ENCODE measurements at regions not wholly inside any gene's neighbourhood (a gene's known extent, or its start where the extent isn't known, plus 50 kb on each side); places are given as distances from the start of the nearest gene placed in this dataset.

GRCh38 chr14:25841226-25841625 lies 756.6 kb downstream of the NOVA1 start:
- no peak for TF ChIP-seq CTCF (IDR thresholded peaks at IDR 0.05; ENCODE audit: insufficient read depth, low read length, poor library complexity, severe bottlenecking)

GRCh38 chr14:25837551-25837965 lies 760.3 kb downstream of the NOVA1 start:
- H3K27me3 ChIP-seq (ENCODE audit: control insufficient read depth, insufficient read depth, low read length): no peaks in the 10 kb centered on the region
- no peaks in the 10 kb centered on the region for H3K36me3 ChIP-seq (ENCODE audit: control insufficient read depth, insufficient read depth, low read length)
- DNase-seq (ENCODE audit: low read depth): no peak
- no peak for TF ChIP-seq CTCF (IDR thresholded peaks at IDR 0.05; ENCODE audit: insufficient read depth, low read length, poor library complexity, severe bottlenecking)
- H3K4me3 ChIP-seq (ENCODE audit: low read depth, low read length): no peak overlapping the region

More at GRCh38 chr14:25841226-25841625, 756.6 kb downstream of the NOVA1 start:
- H3K36me3 ChIP-seq (ENCODE audit: control insufficient read depth, insufficient read depth, low read length): no peaks in the 10 kb centered on the region
- DNase-seq (ENCODE audit: low read depth): no peak
- H3K27me3 ChIP-seq (ENCODE audit: control insufficient read depth, insufficient read depth, low read length): no peaks in the 10 kb centered on the region
- no peak overlapping the region for H3K4me3 ChIP-seq (ENCODE audit: low read depth, low read length)

GRCh38 chr14:25836636-25837035 lies 761.2 kb downstream of the NOVA1 start:
- Histone ChIP-seq H3K36me3 (ENCODE audit: control insufficient read depth, insufficient read depth, low read length) (no peaks in the 10 kb centered on the region), H3K4me3 (ENCODE audit: low read depth, low read length) (no peak overlapping the region), H3K27me3 (ENCODE audit: control insufficient read depth, insufficient read depth, low read length) (no peaks in the 10 kb centered on the region)
- DNase-seq (ENCODE audit: low read depth): no peak
- no peak for TF ChIP-seq CTCF (IDR thresholded peaks at IDR 0.05; ENCODE audit: insufficient read depth, low read length, poor library complexity, severe bottlenecking)

- peak; percentile 72 for TF ChIP-seq CTCF (IDR thresholded peaks at IDR 0.05; ENCODE audit: insufficient read depth, low read length, poor library complexity, severe bottlenecking)
- H3K27me3 ChIP-seq (ENCODE audit: control insufficient read depth, insufficient read depth, low read length): no peaks in the 10 kb centered on the region
- no peak overlapping the region for H3K4me3 ChIP-seq (ENCODE audit: low read depth, low read length)
- no peak for DNase-seq (ENCODE audit: low read depth)
- no peaks in the 10 kb centered on the region for H3K36me3 ChIP-seq (ENCODE audit: control insufficient read depth, insufficient read depth, low read length)
These were observed 764.3 kb downstream of the NOVA1 start for GRCh38 chr14:25833341-25834126.

GRCh38 chr14:25832585-25832984 lies 765.2 kb downstream of the NOVA1 start:
- TF ChIP-seq CTCF (IDR thresholded peaks at IDR 0.05; ENCODE audit: insufficient read depth, low read length, poor library complexity, severe bottlenecking): no peak
- Histone ChIP-seq H3K4me3 (ENCODE audit: low read depth, low read length) (no peak overlapping the region), H3K27me3 (ENCODE audit: control insufficient read depth, insufficient read depth, low read length) (no peaks in the 10 kb centered on the region), H3K36me3 (ENCODE audit: control insufficient read depth, insufficient read depth, low read length) (no peaks in the 10 kb centered on the region)
- no peak for DNase-seq (ENCODE audit: low read depth)

GRCh38 chr14:25828562-25828961 lies 769.3 kb downstream of the NOVA1 start:
- no peak overlapping the region for H3K4me3 ChIP-seq (ENCODE audit: low read depth, low read length)
- no peaks in the 10 kb centered on the region for H3K36me3 ChIP-seq (ENCODE audit: control insufficient read depth, insufficient read depth, low read length)
- no peak for TF ChIP-seq CTCF (IDR thresholded peaks at IDR 0.05; ENCODE audit: insufficient read depth, low read length, poor library complexity, severe bottlenecking)
- H3K27me3 ChIP-seq (ENCODE audit: control insufficient read depth, insufficient read depth, low read length): no peaks in the 10 kb centered on the region
- DNase-seq (ENCODE audit: low read depth): no peak

Measured in kidney epithelial cell (primary cell).